Kidney (tissue), 13 donors: ENCODE measurements at regions not wholly inside any gene's neighbourhood (a gene's known extent, or its start where the extent isn't known, plus 50 kb on each side); places are given as distances from the start of the nearest gene placed in this dataset.

Source experiments
- DNase-seq, 5 donors: peaks; one replicate each; pipeline ENCODE4 v3.0.0-alpha.2; 2013 to 2020
- FAIRE-seq: peaks from 2 replicates; lab custom pipeline; 2012; peaks lifted over from hg19 to GRCh38; lab: Jason Lieb, UNC
- H3K27ac ChIP-seq, 2 donors: one replicate each; pipeline ENCODE4 v1.7.0; 2013; ENCODE audit warnings: low read depth in 2 of 2, low read length in 2 of 2, inconsistent platforms in 1 of 2
- H3K27me3 ChIP-seq: one replicate; pipeline ENCODE4 v1.7.1; 2013; ENCODE audit warnings: low read length, inconsistent platforms; ENCODE audit not compliant: control insufficient read depth, insufficient read depth
- H3K36me3 ChIP-seq, 3 donors: one replicate each; pipeline versions ENCODE4 v1.7.0 to v1.7.1; 2013; ENCODE audit warnings: low read length in 3 of 3, control low read depth in 1 of 3, inconsistent platforms in 1 of 3; ENCODE audit not compliant: insufficient read depth in 3 of 3, control insufficient read depth in 2 of 3
- H3K4me1 ChIP-seq, 3 donors: one replicate each; pipeline versions ENCODE4 v1.7.0 to v1.7.1; 2013; ENCODE audit warnings: low read length in 3 of 3, inconsistent platforms in 1 of 3, low read depth in 1 of 3; ENCODE audit not compliant: control insufficient read depth in 2 of 3, insufficient read depth in 2 of 3
- H3K4me3 ChIP-seq, 3 donors: one replicate each; pipeline versions ENCODE4 v1.7.0 to v1.8.1; 2013; ENCODE audit warnings: low read length in 3 of 3, control low read depth in 1 of 3, inconsistent platforms in 1 of 3
- H3K9ac ChIP-seq, 3 donors: one replicate each; pipeline versions ENCODE4 v1.7.0 to v1.7.1; 2013; ENCODE audit warnings: low read length in 3 of 3, control low read depth in 1 of 3, inconsistent platforms in 1 of 3
- H3K9me3 ChIP-seq, 3 donors: one replicate each; pipeline versions ENCODE4 v1.7.0 to v1.7.1; 2013; ENCODE audit warnings: low read length in 3 of 3, control low read depth in 1 of 3, inconsistent platforms in 1 of 3; ENCODE audit not compliant: control insufficient read depth in 2 of 3, insufficient read depth in 1 of 3
- CTCF ChIP-seq: IDR thresholded peaks from 3 replicates; pipeline ENCODE4 v1.5.1; 2012; ENCODE audit warnings: mild to moderate bottlenecking, moderate library complexity, borderline replicate concordance; ENCODE audit not compliant: insufficient read depth; ENCODE audit errors: extremely low read depth
- intact Hi-C: fragments of 100-400 bp; cut with DNase I; formaldehyde crosslinking; loops from one replicate; pipeline ENCODE4 v1.11.1; 2022
- donor health status: control.
- donor health status: control.
- donor health status: control.
- donor health status: control.
- donor health status: control.
- donor health status: DM: yes; HTN: yes; CAD: no.
- donor health status: Normal renal cell carcinoma (clear cell type).

GRCh38 chr5:124909734-124910133, 163.3 kb upstream of the ZNF608 start:
- no peaks in the 10 kb centered on the region for H3K36me3 ChIP-seq
- H3K9ac ChIP-seq: no peak overlapping the region
- H3K4me3 ChIP-seq: no peak overlapping the region
- no peaks in the 10 kb centered on the region for H3K9me3 ChIP-seq
- intact Hi-C loops: no loop called here
- no peak for FAIRE-seq
- no peaks in the 10 kb centered on the region for H3K27me3 ChIP-seq
- H3K4me1 ChIP-seq: peaks cover 9 to 24% (median 15%) of the 10 kb centered on the region in 3 donors
- no peak for DNase-seq
- no peak overlapping the region for H3K27ac ChIP-seq
- TF ChIP-seq CTCF: no peak

- no peak overlapping the region for H3K4me3 ChIP-seq
- no peak for FAIRE-seq
- no peak for DNase-seq
- TF ChIP-seq CTCF: no peak
- no peaks in the 10 kb centered on the region for H3K36me3 ChIP-seq
- H3K27ac ChIP-seq: no peak overlapping the region
- H3K9ac ChIP-seq: no peak overlapping the region
- peaks cover 4 to 18% (median 15%) of the 10 kb centered on the region in 3 donors for H3K4me1 ChIP-seq
- H3K27me3 ChIP-seq: no peaks in the 10 kb centered on the region
- intact Hi-C loops: no loop called here
- no peaks in the 10 kb centered on the region for H3K9me3 ChIP-seq
Observed at GRCh38 chr5:124910354-124911016, 164.0 kb upstream of the ZNF608 start.

GRCh38 chr5:124912638-124913328, 166.3 kb upstream of the ZNF608 start:
- H3K9ac ChIP-seq: no peak overlapping the region
- H3K9me3 ChIP-seq: no peaks in the 10 kb centered on the region
- intact Hi-C loops: no loop called here
- H3K27ac ChIP-seq: no peak overlapping the region
- TF ChIP-seq CTCF: no peak
- H3K27me3 ChIP-seq: no peaks in the 10 kb centered on the region
- no peak overlapping the region for H3K4me3 ChIP-seq
- H3K4me1 ChIP-seq: peaks cover 0 to 10% (median 5%) of the 10 kb centered on the region in 3 donors
- peak in 1 of 5 donors; percentile 38 for DNase-seq
- no peak for FAIRE-seq
- H3K36me3 ChIP-seq: no peaks in the 10 kb centered on the region
